ENCODE measurements at regions not wholly inside any gene's neighbourhood (a gene's known extent, or its start where the extent isn't known, plus 50 kb on each side); places are given as distances from the start of the nearest gene placed in this dataset.

DNA sequence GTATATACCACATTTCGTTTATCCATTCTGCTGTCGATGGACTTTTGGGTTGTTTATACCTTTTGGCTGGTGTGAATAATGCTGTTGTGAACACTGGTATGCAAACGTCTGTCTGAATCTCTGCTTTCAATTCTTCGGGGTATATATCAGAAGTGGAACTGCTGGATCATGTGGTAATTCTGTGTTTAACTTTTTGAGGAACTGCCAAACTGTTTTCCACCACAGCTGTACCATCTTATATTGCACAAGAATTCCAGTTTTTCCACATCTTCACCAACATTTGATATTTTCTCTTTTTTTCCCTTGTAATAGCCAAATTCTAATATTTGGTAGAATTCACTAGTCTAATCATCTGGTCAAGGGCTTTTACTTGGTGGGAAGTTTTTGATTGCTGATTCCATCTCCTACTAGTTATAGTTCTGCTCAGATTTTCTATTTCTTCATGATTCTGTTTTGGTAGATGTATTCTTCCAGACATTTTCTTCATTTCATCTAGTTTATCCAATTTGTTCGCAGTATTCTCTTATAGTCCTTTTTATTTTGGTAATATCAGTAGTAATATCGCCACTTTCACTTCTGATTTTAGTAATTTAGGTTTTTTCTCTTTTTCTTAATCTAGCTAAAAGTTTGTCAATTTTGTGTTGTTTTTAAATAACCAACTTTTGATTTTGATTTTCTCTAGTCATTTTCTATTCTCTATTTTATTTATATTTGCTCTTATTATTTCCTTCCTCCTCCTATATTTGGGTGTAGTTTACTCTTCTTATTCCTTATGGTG is 271.2 kb downstream of the ZEB1 start:
- Mint-ChIP-seq H3K4me3 (ENCODE audit: unreplicated experiment) (no peak overlapping the region), H3K4me1 (ENCODE audit: low read depth, unreplicated experiment) (no peaks in the 10 kb centered on the region), H3K27me3 (ENCODE audit: low read depth, unreplicated experiment) (no peaks in the 10 kb centered on the region), H3K27ac (ENCODE audit: unreplicated experiment) (no peak overlapping the region), H3K9me3 (ENCODE audit: unreplicated experiment) (peaks cover 2% of the 10 kb centered on the region), H3K36me3 (ENCODE audit: low read depth, unreplicated experiment) (no peaks in the 10 kb centered on the region)
- H4K20me1 ChIP-seq (ENCODE audit: insufficient read depth, low read length) = no peaks in the 10 kb centered on the region
- H3K27ac ChIP-seq (ENCODE audit: low read depth, low read length) = no peak overlapping the region
- no peaks in the 10 kb centered on the region for H3K9me3 ChIP-seq (ENCODE audit: insufficient read depth, low read depth, low read length)
- DNase-seq (ENCODE audit: low read depth) (no peak), FAIRE-seq (no peak)
- no peak overlapping the region for H3K4me3 ChIP-seq (ENCODE audit: insufficient read depth, low read depth, low read length)
- no peaks in the 10 kb centered on the region for H3K4me1 ChIP-seq (ENCODE audit: insufficient read depth, low read length)
- no peak overlapping the region for H3K9ac ChIP-seq (ENCODE audit: low read length)
- H3K79me2 ChIP-seq (ENCODE audit: insufficient read depth, low read length) = no peaks in the 10 kb centered on the region
- no peak overlapping the region for H3K4me2 ChIP-seq (ENCODE audit: low read length)
- TF ChIP-seq EZH2 (IDR thresholded peaks at IDR 0.05; ENCODE audit: insufficient read depth, low read length) (no peak), CTCF (IDR thresholded peaks at IDR 0.05; ENCODE audit: insufficient read depth, low read depth, low read length) (no peak)
- no peak overlapping the region for H2AFZ ChIP-seq (ENCODE audit: low read depth, low read length)
- H3K27me3 ChIP-seq (ENCODE audit: insufficient read depth, low read length) = no peaks in the 10 kb centered on the region
- H3K36me3 ChIP-seq (ENCODE audit: insufficient read depth, low read length) = no peaks in the 10 kb centered on the region

DNA sequence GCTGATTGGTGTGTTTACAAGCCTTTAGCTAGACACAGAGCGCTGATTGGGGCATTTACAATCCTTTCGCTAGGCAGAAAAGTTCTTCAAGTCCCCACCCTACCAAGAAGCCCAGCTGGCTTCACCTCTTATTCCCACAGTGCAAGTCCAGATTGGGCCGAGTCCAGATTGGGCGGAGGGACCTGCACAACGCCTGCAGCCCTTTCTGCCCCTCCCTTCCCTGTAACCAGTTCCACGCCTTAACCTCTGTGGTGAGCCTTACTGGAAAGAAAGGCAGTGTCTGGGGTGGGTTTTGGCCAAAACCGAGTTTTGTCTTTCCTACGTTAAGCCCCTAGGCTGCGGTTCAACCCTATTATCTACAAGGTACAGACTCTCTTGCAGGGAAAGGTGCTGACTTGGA is 268.7 kb downstream of the ZEB1 start:
- H3K4me1 Mint-ChIP-seq (ENCODE audit: low read depth, unreplicated experiment) = no peaks in the 10 kb centered on the region
- H3K36me3 Mint-ChIP-seq (ENCODE audit: low read depth, unreplicated experiment) = no peaks in the 10 kb centered on the region
- H3K27me3 Mint-ChIP-seq (ENCODE audit: low read depth, unreplicated experiment) = peaks cover 2% of the 10 kb centered on the region
- H3K9me3 Mint-ChIP-seq (ENCODE audit: unreplicated experiment) = peaks cover 2% of the 10 kb centered on the region
- Histone ChIP-seq H3K27me3 (ENCODE audit: insufficient read depth, low read length) (no peaks in the 10 kb centered on the region), H4K20me1 (ENCODE audit: insufficient read depth, low read length) (no peaks in the 10 kb centered on the region), H3K79me2 (ENCODE audit: insufficient read depth, low read length) (no peaks in the 10 kb centered on the region), H3K4me3 (ENCODE audit: insufficient read depth, low read depth, low read length) (no peak overlapping the region), H2AFZ (ENCODE audit: low read depth, low read length) (no peak overlapping the region), H3K36me3 (ENCODE audit: insufficient read depth, low read length) (no peaks in the 10 kb centered on the region), H3K4me2 (ENCODE audit: low read length) (no peak overlapping the region), H3K27ac (ENCODE audit: low read depth, low read length) (no peak overlapping the region), H3K9me3 (ENCODE audit: insufficient read depth, low read depth, low read length) (no peaks in the 10 kb centered on the region), H3K4me1 (ENCODE audit: insufficient read depth, low read length) (no peaks in the 10 kb centered on the region), H3K9ac (ENCODE audit: low read length) (no peak overlapping the region)
- no peak overlapping the region for H3K4me3 Mint-ChIP-seq (ENCODE audit: unreplicated experiment)
- no peak for FAIRE-seq
- DNase-seq (ENCODE audit: low read depth) = no peak
- no peak overlapping the region for H3K27ac Mint-ChIP-seq (ENCODE audit: unreplicated experiment)
- TF ChIP-seq EZH2 (IDR thresholded peaks at IDR 0.05; ENCODE audit: insufficient read depth, low read length) = no peak
- TF ChIP-seq CTCF (IDR thresholded peaks at IDR 0.05; ENCODE audit: insufficient read depth, low read depth, low read length) = no peak

All from astrocyte (in vitro differentiated cells and primary cell).